ENCODE measurements at regions not wholly inside any gene's neighbourhood (a gene's known extent, or its start where the extent isn't known, plus 50 kb on each side); places are given as distances from the start of the nearest gene placed in this dataset.

- TF ChIP-seq FOXJ3 (CRISPR knock-in tag; IDR thresholded peaks at IDR 0.05; ENCODE audit: borderline replicate concordance) (no peak), CTCF (IDR thresholded peaks at IDR 0.05) (no peak), MLX (CRISPR knock-in tag; IDR thresholded peaks at IDR 0.05) (no peak), NFE2L1 (CRISPR knock-in tag; IDR thresholded peaks at IDR 0.05) (no peak), CBFB (CRISPR knock-in tag; IDR thresholded peaks at IDR 0.05; ENCODE audit: low read depth) (no peak), ZNF232 (CRISPR knock-in tag; IDR thresholded peaks at IDR 0.05) (no peak), CREB1 (CRISPR knock-in tag; IDR thresholded peaks at IDR 0.05) (no peak), ZNF423 (CRISPR knock-in tag; IDR thresholded peaks at IDR 0.05) (no peak), ZNF121 (CRISPR knock-in tag; IDR thresholded peaks at IDR 0.05) (no peak), ZNF671 (CRISPR knock-in tag; IDR thresholded peaks at IDR 0.05) (no peak), JUN (CRISPR knock-in tag; IDR thresholded peaks at IDR 0.05) (no peak), TEAD4 (CRISPR knock-in tag; IDR thresholded peaks at IDR 0.05) (no peak), ETV6 (CRISPR knock-in tag; IDR thresholded peaks at IDR 0.05) (no peak), ATF3 (CRISPR knock-in tag; conservative IDR thresholded peaks at IDR 0.05) (no peak)
Measured at GRCh38 chr20:47868236-47868635, 83.0 kb upstream of the SULF2 start.
